ENCODE measurements at regions not wholly inside any gene's neighbourhood (a gene's known extent, or its start where the extent isn't known, plus 50 kb on each side); places are given as distances from the start of the nearest gene placed in this dataset.
A peak's percentile ranks its signal among the peaks of the same experiment; 100 is the strongest.

- no peak overlapping the region for H3K4me3 Mint-ChIP-seq
- H3K27ac Mint-ChIP-seq: no peak overlapping the region
- H3K9me3 Mint-ChIP-seq: peaks cover 29% of the 10 kb centered on the region
- H3K27me3 Mint-ChIP-seq (ENCODE audit: low read depth): no peaks in the 10 kb centered on the region
- no peak for TF ChIP-seq CTCF (IDR thresholded peaks at IDR 0.05; ENCODE audit: unreplicated experiment in 3 of 3)
- H3K4me1 Mint-ChIP-seq: no peaks in the 10 kb centered on the region
- H3K36me3 Mint-ChIP-seq (ENCODE audit: low read depth): no peaks in the 10 kb centered on the region
These were observed 407.1 kb downstream of the ZPLD1 start for GRCh38 chr3:102841866-102842265.

- H3K36me3 Mint-ChIP-seq (ENCODE audit: low read depth): no peaks in the 10 kb centered on the region
- no peaks in the 10 kb centered on the region for H3K4me1 Mint-ChIP-seq
- no peak for TF ChIP-seq CTCF (IDR thresholded peaks at IDR 0.05; ENCODE audit: unreplicated experiment in 3 of 3)
- no peak overlapping the region for H3K27ac Mint-ChIP-seq
- no peak overlapping the region for H3K4me3 Mint-ChIP-seq
- H3K9me3 Mint-ChIP-seq: no peaks in the 10 kb centered on the region
- H3K27me3 Mint-ChIP-seq (ENCODE audit: low read depth): no peaks in the 10 kb centered on the region
These were observed 432.0 kb downstream of the ZPLD1 start for GRCh38 chr3:102866845-102867244.

- no peaks in the 10 kb centered on the region for H3K27me3 Mint-ChIP-seq (ENCODE audit: low read depth)
- no peaks in the 10 kb centered on the region for H3K36me3 Mint-ChIP-seq (ENCODE audit: low read depth)
- TF ChIP-seq CTCF (IDR thresholded peaks at IDR 0.05; ENCODE audit: unreplicated experiment in 3 of 3): no peak
- no peaks in the 10 kb centered on the region for H3K9me3 Mint-ChIP-seq
- H3K4me3 Mint-ChIP-seq: no peak overlapping the region
- H3K27ac Mint-ChIP-seq: peak overlapping the region in 1 of 3 experiments; percentile 14
- H3K4me1 Mint-ChIP-seq: peaks cover 9% of the 10 kb centered on the region
These were observed 448.7 kb downstream of the ZPLD1 start for GRCh38 chr3:102883515-102883914.

GRCh38 chr3:102885289-102885688 is 450.5 kb downstream of the ZPLD1 start:
- H3K36me3 Mint-ChIP-seq (ENCODE audit: low read depth): no peaks in the 10 kb centered on the region
- no peak for TF ChIP-seq CTCF (IDR thresholded peaks at IDR 0.05; ENCODE audit: unreplicated experiment in 3 of 3)
- H3K27ac Mint-ChIP-seq: no peak overlapping the region
- H3K9me3 Mint-ChIP-seq: no peaks in the 10 kb centered on the region
- H3K4me3 Mint-ChIP-seq: no peak overlapping the region
- H3K4me1 Mint-ChIP-seq: peaks cover 9% of the 10 kb centered on the region
- H3K27me3 Mint-ChIP-seq (ENCODE audit: low read depth): no peaks in the 10 kb centered on the region

- H3K9me3 Mint-ChIP-seq: no peaks in the 10 kb centered on the region
- no peaks in the 10 kb centered on the region for H3K36me3 Mint-ChIP-seq (ENCODE audit: low read depth)
- H3K27ac Mint-ChIP-seq: peak overlapping the region in 1 of 3 experiments; percentile 26
- no peak for TF ChIP-seq CTCF (IDR thresholded peaks at IDR 0.05; ENCODE audit: unreplicated experiment in 3 of 3)
- H3K4me1 Mint-ChIP-seq: peaks cover 5% of the 10 kb centered on the region
- no peak overlapping the region for H3K4me3 Mint-ChIP-seq
- H3K27me3 Mint-ChIP-seq (ENCODE audit: low read depth): no peaks in the 10 kb centered on the region
These were observed 452.6 kb downstream of the ZPLD1 start for GRCh38 chr3:102887431-102887830.

- no peaks in the 10 kb centered on the region for H3K9me3 Mint-ChIP-seq
- no peaks in the 10 kb centered on the region for H3K4me1 Mint-ChIP-seq
- no peaks in the 10 kb centered on the region for H3K36me3 Mint-ChIP-seq (ENCODE audit: low read depth)
- H3K4me3 Mint-ChIP-seq: no peak overlapping the region
- no peaks in the 10 kb centered on the region for H3K27me3 Mint-ChIP-seq (ENCODE audit: low read depth)
- no peak for TF ChIP-seq CTCF (IDR thresholded peaks at IDR 0.05; ENCODE audit: unreplicated experiment in 3 of 3)
- no peak overlapping the region for H3K27ac Mint-ChIP-seq
These were observed 462.2 kb downstream of the ZPLD1 start for GRCh38 chr3:102896851-102897621.
